IPS-NIHi7 (cell line): ENCODE measurements at regions not wholly inside any gene's neighbourhood (a gene's known extent, or its start where the extent isn't known, plus 50 kb on each side); places are given as distances from the start of the nearest gene placed in this dataset.

Experiments used
- DNase-seq: peaks from one replicate; pipeline ENCODE4 v3.0.0; 2012; ENCODE audit warnings: mixed read lengths; ENCODE audit errors: extremely low spot score

DNA sequence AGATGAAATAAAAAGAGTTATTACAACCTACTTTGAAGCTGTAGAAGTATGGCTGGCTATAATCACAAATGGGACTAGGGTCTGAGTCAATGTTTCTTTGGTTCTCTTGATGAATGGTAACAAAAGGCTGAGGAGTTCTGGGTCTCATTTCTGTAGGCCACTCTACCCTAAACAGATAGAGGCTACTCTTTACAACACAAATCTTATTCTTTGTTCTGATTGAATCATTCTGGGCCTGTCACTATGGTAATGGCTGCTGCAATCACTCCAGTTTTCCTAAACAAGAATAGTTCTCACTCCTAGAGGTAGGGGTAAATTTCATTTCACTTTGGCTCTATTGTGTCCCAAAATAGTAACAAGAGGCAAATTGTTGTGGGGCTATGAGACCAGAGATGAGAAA is 1714.3 kb upstream of the PCDH20 start:
- no peak for DNase-seq

DNA sequence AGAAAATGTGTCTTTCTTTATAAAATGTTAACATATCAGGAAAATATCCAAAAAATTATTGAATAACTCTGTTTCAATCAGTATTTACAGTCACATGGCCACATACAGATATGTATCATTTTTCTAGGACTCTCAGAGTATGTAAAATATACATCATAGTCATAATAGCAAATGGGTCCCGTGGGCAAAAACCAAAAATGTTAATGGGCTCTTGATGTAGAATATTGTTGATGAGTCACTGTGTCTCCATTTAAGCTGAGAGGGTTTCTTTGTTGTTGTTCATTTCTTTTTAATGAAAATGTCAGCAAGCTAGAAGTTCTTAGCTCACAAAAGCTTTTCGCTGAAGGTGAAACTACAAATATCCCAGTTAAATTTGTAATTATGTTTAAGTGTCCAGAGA is 1713.1 kb upstream of the PCDH20 start:
- DNase-seq: no peak

DNA sequence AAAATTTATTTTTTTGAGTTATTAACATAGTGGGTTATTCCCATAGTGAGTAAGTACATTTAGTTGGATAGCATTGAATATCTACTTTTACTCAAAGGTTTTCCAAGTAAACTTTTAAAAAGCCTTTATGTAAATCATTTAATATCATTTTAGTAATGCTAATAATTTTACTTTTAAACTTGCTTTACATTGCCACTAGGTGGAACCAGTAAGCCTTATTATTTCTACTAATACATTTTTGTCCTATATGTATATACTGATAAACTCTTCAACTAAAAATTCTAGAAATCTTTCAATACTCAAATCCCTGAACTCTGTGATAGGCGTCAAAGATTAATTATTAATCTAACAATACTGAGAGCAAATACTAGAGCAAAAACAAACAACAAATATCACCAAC is 1709.2 kb upstream of the PCDH20 start:
- DNase-seq: no peak

DNA sequence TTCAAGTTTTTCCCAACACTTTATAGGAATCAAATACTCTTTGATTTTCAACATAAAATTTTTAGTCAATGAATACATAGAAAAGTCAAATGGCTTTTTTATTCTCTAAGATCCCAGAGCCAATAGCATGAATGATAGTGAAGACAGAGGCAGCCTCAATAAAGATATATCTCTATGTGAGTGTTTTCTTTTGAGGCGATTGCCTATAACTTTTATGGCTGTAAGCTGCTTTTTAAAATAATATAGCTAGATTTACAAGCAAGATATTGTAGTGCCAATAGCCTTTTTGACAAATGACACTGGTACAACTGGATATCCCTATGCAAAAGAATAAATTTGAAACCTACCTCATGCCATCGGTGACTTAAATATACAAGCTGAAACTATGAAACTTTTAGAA is 1705.2 kb upstream of the PCDH20 start:
- no peak for DNase-seq

DNA sequence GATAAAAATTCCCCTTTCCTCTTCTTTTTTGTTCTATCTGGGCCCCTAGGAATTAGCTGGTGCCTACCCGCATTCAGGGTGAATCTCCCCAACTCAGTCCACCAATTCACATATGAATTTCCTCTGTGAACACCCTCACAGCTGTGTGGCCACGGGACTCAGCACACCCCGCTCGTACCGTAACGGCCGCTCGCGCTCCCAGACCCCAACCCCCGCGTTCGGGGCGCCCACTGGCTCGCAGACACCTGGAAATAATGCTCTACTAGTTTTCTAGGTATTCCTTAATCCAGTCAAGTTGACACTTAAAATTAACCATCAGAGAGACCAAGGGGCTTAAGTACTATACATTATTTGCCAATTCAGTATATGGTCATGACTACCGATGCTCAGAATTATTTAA is 1702.1 kb upstream of the PCDH20 start:
- no peak for DNase-seq

DNA sequence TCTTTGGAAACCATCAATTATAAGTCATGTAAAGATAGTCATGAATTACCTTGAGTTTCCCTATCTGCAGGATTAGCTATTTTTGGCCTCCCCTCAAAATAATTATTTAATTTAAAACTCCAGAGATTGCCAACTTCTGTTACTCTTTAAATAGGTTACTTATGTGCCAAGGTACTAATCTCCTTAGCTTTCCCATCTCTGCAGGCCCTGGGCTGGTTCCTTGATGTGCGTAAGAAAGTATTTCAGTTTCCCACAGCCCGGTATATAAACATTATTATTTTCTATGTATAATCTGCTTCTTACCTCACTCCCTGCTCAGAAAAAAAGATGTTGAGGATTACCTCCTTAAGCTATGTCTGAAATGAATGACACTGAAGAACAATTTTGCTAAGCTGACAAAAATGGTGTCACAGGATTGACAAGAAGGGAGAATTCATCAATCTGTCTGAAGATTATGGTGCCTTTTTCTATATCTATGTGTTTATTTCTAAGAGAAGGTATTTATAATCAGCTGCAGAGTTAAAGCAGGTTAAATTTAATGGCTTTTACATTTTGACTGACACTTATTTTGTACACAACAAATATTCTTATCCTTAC is 1697.2 kb upstream of the PCDH20 start:
- no peak for DNase-seq

DNA sequence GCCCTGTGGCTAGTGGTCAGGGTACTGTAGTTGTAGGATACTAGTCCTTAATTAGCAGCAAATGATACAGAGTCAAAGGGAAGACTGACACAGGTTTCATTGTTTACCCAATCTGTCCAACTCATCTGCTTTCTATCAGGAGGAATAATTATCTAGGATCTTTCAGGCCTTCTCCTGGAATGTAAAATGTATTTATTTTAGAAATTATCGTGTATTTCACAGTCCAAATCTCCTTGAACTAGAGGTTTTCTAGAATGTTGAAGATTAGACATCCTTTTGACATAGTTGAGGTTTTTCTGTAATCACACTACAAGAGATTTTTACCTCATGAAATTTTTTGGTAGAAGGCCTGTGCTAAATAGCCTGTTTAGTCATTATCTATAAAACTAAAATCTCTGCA is 1694.8 kb upstream of the PCDH20 start:
- no peak for DNase-seq

DNA sequence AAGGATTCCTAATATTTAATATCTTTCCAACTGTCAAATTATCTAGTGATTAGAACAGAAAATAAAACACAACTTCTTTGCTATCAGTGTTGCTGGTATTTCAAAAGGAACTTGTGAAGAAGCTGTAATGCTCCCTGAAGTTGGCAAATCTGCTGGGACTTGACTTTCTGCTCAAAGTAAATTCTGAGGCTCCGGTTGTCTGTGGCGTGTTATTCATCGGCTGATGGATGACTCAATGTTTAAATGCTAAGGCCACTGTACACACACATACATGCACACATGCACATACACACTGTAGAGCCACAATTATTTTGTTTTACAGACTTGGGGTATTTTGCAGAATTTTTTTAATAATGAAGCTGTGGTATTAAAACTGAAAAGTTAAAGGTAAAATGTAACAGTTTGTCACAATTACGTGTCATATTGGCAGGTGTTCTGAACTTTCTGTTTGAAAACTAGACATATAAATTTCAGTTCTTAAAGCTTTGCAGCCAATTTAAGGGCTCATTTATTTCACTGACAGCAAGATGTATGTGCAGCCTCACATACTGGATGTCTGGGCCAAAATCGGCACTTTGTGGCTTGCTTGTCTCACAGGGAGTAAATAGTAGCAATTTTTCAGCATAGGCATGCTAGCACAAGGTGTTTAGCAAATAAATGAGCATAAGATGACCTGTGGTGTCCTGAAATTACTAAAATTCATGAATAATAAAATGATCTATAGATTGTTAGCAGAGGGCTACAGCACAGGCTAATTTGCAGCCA is 1691.7 kb upstream of the PCDH20 start:
- DNase-seq: no peak

DNA sequence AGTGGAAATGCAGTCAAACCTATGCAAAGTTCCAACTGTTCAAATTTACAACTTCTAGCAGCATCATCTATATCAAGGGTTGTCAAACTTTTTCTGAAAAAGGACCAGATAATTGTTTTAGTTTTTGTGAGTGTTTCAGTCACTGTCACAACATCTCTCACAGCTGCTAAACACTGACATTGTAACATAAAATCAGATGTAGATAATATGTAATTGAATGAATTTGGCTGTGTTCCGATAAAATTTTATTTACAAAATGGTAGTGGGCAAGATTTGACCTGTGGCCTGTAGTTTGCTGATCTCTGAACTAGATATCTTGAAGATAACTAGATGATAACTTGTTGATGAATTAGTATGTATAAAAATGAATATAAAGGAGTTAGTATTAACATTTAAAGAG is 1679.1 kb upstream of the PCDH20 start:
- DNase-seq: no peak

DNA sequence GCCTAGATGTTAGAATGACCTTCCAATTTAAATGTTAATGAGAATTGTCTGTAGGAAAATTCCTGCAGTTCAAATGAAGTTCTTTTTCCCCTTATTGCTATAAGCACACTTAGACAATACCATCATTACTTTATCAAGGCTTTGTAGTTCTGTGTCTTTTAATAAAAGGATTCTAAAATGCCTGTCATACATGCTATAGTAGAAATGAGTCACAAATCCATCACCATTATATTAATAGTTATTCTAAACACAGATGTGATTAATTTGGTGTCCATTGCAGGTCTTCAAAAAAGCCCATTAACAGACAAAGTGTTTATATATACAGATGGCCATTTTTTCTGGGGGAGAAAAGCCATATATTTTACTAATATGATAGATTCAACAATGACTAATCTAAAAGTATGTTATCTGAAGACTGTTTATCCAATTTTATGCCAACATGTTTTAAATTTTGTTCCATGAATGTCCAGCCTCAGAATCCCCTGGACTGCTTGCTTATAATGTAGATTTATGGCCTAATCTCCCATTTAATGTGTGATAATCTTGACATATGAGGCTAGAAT is 1678.3 kb upstream of the PCDH20 start:
- no peak for DNase-seq

DNA sequence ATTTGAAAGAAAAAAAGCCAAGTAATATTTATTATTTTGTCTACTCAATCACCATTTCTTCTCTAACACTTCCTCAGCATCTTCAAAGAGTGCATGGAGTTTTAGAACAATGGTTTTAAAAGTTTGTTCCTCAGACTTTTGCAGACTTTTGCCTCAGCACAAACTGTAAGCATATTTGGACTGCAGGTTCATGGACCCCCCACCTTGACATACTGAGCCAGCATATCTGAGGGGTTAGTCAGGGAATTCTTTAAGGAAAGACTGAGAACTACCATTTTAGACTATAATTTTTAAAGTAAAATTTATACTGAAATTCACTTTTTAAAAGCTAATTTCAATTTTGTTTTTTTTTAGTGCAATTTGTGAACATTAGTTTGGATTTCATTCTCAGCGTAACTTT is 1676.8 kb upstream of the PCDH20 start:
- no peak for DNase-seq

DNA sequence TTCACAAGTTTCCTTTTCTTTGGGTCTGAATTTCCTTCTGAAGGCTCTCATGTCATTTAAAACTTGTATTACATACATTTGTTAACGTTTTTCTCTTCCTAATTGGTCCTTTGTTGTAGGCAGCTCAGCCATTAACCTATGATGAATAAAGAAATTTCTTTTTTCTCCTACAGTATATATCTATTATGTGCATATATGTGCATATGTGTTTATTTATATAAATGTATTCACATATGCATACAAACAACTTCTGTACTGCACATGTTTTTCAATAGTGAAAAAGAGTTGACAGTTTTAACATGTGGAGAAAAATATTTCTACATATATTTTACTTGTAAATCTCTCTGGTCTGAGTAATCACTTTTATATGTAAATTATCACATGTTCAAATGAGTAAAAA is 1674.9 kb upstream of the PCDH20 start:
- DNase-seq: no peak

DNA sequence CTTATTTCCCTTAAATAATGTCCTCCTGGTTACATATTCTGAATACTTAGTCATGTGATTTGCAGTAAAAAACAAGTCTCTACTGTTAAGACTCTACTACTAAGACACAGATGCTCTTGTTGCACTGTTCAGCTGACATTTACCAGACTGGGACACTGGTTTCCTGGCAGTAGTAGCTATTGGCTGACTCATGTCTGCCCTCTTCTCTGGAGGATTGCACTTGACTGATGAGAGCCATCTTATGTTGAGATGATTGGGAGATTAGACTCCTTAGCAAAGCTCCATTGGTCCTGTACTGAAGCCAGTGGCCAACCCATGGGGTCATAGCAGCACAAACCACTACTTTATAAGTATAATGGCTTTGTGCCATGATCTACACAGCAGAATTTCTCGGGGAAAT is 1672.6 kb upstream of the PCDH20 start:
- DNase-seq: no peak

DNA sequence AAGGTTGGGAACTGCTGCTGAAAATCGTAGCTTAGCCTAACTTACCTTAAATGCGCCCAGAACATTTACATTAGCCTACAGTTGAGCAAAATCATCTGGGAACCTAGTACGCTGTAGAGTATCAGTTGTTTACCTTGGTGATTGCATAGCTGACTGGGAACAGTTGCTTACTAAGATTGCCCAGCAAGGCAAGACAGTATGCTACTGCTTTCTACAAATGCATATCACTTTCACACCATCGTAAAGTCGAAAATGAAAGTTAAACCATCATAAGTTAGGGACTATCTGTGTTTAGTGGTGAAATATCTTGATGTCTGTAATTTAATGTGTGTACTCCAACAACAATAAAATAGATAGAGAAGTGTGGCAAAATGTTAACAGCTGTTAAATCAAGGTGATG is 1670.6 kb upstream of the PCDH20 start:
- no peak for DNase-seq

DNA sequence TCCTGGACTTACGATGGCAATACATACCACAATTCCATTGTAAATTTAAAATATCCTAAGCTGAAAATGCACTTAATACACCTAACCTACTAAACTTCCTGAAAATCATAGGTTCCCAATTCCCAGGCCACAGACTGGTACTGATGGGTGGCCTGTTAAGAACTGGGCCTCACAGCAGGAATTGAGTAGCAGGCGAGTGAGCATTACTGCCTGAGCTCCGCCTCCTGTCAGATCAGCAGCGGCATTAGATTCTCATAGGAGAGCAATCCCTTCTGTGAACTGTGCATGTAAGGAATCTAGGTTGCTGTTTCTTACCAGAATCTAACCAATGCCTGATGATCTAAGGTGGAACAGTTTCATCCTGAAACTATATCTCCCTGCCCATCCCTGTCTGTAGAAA is 1670.2 kb upstream of the PCDH20 start:
- no peak for DNase-seq

DNA sequence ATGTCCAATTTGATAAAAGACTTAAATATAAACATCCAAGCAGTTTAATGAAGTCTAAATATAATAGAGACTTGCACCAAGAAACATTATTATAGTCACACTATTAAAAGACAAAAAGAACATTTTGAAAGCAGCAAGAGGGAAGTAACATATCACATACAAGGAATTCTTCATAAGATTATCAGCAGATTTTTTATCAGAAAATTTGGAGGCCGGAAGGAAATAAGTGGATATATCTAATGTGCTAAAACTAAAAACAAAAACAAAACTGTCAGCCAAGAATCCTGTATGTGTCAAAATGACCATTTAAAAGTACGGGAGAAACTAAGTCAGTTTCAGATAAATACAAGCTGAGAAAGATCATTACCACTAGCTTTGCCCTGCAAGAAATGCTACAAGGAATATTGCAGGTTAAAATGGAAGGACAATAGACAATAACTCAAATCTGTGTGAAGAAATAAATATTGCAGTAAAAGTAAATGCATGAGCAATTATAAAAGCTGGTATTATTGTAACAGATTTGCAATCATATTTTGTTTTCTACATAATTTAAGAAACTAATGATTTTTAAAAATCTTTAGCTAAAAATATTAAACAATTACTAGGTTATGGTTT is 1665.9 kb upstream of the PCDH20 start:
- no peak for DNase-seq

DNA sequence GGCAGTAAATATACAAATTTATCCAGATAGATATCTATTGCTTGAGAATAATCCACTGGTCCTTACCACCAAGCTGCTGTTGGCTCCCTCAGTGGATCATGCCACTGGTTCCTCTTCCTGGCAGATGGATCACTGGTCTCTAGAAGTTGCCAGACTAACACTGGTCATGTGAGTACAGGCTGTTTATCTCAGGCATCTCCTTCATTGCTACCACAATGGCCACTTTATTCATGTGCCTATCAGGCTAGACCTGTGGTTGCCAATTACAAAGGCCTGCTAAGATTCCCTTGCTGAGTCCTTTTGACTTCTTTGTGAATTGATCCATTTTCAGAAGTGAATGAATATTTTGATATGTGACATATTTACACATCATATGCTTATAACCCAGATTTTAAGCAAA is 1659.5 kb upstream of the PCDH20 start:
- no peak for DNase-seq

DNA sequence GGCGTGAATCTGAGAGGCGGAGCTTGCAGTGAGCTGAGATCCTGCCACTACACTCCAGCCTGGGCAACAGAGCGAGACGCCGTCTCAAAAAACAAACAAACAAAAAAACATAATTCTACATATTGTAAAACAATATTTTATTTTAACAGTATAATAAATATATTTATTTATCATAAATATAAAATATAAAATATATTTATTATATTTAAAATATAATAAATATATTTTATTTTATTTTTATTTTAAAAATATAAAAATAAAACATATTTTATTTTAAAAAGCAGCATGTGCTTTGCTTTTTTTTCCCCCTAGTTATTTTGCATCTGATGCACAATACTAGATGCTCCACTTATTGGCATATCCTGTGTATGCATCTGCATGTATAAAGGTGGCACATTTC is 1634.6 kb upstream of the PCDH20 start:
- no peak for DNase-seq

DNA sequence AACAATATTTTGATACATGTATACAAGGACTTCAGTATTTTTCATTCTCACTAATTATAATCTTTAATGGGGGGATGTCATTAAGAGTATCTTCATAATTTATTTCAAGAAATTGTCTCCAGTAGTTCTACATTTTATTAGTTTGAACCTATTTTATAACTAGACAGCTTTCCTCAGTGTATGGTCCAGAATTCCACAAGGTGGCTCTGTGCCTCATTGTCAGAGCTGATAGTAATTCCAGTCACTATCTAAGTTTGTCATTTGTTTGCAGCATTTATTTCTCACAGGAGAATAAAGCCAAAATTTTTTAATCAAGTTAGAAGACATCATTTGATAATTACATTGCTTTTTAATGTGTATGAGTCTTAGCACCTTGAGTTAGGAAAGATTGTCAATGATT is 1633.0 kb upstream of the PCDH20 start:
- no peak for DNase-seq

DNA sequence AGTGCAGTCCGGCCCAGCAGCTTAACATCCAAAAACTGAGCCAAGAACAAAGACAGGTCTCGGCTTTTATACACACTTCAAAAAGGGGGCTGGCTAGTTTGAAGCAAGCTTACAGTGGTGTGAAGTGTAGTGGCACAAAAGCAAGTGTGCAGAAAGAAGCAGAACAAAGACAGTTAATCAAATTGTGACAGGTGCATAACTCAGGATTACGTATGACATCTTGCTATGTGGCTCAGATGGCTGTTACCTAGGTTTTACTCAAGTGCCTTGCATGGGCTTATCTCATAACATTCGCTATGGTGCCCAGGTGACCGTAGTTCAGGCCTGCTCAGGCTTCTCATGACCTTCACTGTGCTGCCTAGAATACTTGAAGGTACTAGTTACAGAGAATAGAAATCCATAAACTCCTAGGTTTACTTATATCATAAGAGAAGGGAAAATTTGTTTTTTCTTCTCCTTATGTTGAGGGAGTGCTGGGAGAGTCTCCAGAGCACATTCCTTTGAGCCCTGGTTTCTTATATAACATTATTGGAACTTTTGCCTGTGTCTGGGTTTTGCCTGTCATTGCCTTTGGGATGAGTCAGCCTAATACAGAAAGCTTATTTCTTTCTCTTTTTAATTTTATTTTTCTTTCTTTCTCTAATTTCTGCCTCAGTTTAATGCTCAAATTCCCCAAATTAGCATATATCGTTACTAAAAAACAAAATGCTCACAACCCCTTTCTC is 1629.1 kb upstream of the PCDH20 start:
- no peak for DNase-seq

DNA sequence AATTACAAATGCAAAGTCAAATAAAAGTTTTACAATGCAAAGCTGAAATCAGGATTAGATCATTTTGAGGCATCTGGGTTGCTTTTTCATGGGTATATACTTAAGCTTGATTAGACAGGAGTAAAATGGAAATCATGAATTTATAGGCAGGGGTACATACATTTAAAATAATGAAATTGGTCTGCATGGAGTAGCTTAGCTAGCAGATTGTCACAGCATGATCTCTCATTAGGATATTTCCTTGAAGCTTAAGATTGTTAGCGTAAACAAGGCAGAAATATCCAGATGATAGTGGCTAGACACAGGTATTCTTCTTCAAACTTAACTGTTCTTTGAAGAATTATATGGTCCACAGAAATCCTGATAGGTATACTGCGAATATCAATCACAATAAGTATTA is 1627.0 kb upstream of the PCDH20 start:
- no peak for DNase-seq

DNA sequence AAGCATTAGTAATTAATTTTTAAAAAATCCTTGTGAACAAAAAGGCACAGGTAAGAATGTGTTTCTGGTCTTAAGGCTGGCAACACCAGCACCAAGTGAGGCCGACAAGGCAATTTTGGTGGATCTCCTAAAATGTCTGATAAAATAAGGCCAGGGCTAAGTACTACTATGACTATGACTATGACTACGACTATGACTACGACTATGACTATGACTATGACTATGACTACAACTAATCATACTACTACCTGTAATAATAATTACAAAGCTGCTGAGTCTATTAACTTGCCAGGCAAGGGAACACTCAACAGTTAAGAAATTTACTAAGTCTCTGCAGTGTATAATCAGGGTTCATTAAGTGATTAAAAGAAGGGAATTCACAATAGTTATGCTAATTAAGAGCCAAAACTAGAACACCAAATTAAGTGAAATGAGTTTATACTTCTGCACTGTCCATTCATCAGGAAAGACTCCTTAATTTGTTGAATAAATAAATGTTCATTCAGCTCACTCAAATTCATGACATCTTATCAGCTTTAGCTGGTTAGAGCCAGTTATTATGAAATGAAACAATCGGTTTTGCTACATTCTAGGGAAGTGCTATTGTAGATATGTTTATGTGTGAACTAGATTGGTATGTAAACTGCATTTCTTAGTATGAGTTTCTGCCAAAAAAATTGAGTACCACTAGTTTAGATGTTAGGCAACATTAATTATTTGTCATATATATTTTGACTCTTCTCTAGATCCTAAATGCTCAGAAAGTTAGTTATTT is 1626.2 kb upstream of the PCDH20 start:
- no peak for DNase-seq
